ENCODE measurements at regions not wholly inside any gene's neighbourhood (a gene's known extent, or its start where the extent isn't known, plus 50 kb on each side); places are given as distances from the start of the nearest gene placed in this dataset.
A peak's percentile ranks its signal among the peaks of the same experiment; 100 is the strongest.

- Histone ChIP-seq H3K14ac (ENCODE audit: insufficient read depth, low read length) (no peak overlapping the region; the same call in 1 of the 2 replicates), H2BK15ac (ENCODE audit: low read depth, low read length) (no peak overlapping the region), H2BK5ac (ENCODE audit: insufficient read length, low read length) (no peak overlapping the region), H3K9ac (ENCODE audit: extremely low read depth, insufficient read length, low read length) (no peak overlapping the region), H3K79me2 (ENCODE audit: insufficient read depth, low read length) (no peaks in the 10 kb centered on the region), H2BK12ac (ENCODE audit: insufficient read length, low read depth, low read length) (no peak overlapping the region), H3K18ac (ENCODE audit: insufficient read length, low read depth, low read length) (peak overlapping the region; percentile 15), H3K27me3 (ENCODE audit: insufficient read depth, low read length) (no peaks in the 10 kb centered on the region; the same call in none of the 2 replicates), H3K4me2 (ENCODE audit: insufficient read depth, insufficient read length, low read length) (peak overlapping the region; percentile 52), H3K4ac (ENCODE audit: low read depth, low read length) (no peak overlapping the region), H2AFZ (ENCODE audit: low read length) (no peak overlapping the region), H3K56ac (ENCODE audit: insufficient read length, low read depth, low read length) (no peak overlapping the region), H3K9me3 (ENCODE audit: control insufficient read depth, low read depth, low read length) (no peaks in the 10 kb centered on the region), H4K5ac (ENCODE audit: insufficient read length, low read depth, low read length) (no peak overlapping the region), H3K23me2 (ENCODE audit: insufficient read length, low read depth, low read length, poor library complexity, severe bottlenecking) (peaks cover 8% of the 10 kb centered on the region), H2AK5ac (ENCODE audit: insufficient read length, low read length) (no peak overlapping the region), H3K79me1 (ENCODE audit: insufficient read depth, low read depth, low read length, poor library complexity, severe bottlenecking) (no peaks in the 10 kb centered on the region), H2BK120ac (ENCODE audit: low read depth, low read length, poor library complexity, severe bottlenecking) (no peak overlapping the region), H2BK20ac (ENCODE audit: low read depth, low read length, poor library complexity, severe bottlenecking) (no peak overlapping the region), H3T11ph (ENCODE audit: low read length) (no peak overlapping the region), H4K8ac (replicated peaks; ENCODE audit: insufficient read length, low read depth, low read length) (no peak overlapping the region), H3K4me1 (ENCODE audit: insufficient read depth, low read length) (no peaks in the 10 kb centered on the region), H4K20me1 (ENCODE audit: control insufficient read depth, insufficient read depth, insufficient read length) (no peaks in the 10 kb centered on the region), H4K91ac (ENCODE audit: insufficient read length, low read depth, low read length) (no peak overlapping the region), H3K23ac (ENCODE audit: insufficient read length, low read depth, low read length) (no peak overlapping the region), H3K27ac (ENCODE audit: insufficient read length, low read depth, low read length) (no peak overlapping the region)
- no peaks in the 10 kb centered on the region; a peak in 1 of 5 replicates for H3K9me3 Mint-ChIP-seq
- H3K4me1 Mint-ChIP-seq: peaks cover 15 to 17% of the 10 kb centered on the region in 2 experiments
- H3K27me3 Mint-ChIP-seq (ENCODE audit: low read depth): peaks cover 16% of the 10 kb centered on the region
- no CpG with 5 or more reads among the region's 6 CpGs for WGBS (ENCODE audit: extremely low coverage, insufficient read length, low lambda C conversion rate)
- peak overlapping the region; percentile 44 to 48 for H3K4me3 Mint-ChIP-seq
- H3K36me3 Mint-ChIP-seq (ENCODE audit: insufficient read depth in 1 of 3, low read depth in 3 of 3): no peaks in the 10 kb centered on the region
- no peak for TF ChIP-seq CTCF (conservative IDR thresholded peaks at IDR 0.05)
- peak overlapping the region; percentile 16 to 85 (median 73); a peak in 3 of 7 replicates for H3K27ac Mint-ChIP-seq
- no peak for DNase-seq
Observed at GRCh38 chr12:116506697-116507064, 52.5 kb upstream of the MAP1LC3B2 start.
